ENCODE measurements at regions not wholly inside any gene's neighbourhood (a gene's known extent, or its start where the extent isn't known, plus 50 kb on each side); places are given as distances from the start of the nearest gene placed in this dataset.

GRCh38 chr18:1463981-1464380, 559.3 kb downstream of the ADCYAP1 start:
- intact Hi-C loops (cut with DNase I), result no loop called here
- 44 to 54% methylated on average over 4 of the region's 4 CpGs for WGBS, 2 donors

DNA sequence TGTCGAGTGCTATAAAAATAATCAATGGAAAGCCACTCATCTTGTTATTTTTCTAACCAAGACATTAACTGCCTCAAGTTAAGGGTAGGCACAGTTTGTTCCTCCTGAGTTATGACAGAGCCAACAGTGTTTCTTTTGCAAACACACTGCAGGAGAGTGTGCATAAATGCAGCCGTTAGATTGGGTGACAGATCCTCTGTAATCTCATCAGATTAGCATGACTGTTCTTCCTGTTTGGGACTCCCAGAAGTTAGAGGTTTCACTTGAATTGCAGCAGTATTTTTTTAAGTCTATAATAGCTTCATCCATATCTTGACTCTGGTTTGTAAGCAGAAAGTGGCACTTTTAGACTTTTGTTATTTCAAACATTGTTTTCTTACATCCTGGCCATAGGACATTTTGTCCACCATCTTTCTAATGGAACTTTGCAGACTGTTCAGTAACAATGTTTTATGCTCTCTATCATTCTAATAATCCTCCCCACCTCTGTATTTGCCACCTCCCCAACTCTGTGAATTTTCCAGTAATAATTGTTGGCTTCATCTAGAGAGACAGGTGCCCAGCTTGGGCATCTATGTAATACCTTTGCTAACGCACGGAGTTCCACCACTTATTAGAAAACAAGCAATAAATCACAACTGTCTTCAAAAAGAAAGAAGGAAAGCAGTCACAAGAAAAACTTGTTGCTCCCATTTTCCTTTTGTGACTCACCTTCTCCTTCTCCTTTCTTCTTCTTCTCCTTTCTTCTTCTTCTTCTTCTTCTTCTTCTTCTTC, 560.0 kb downstream of the ADCYAP1 start:
- intact Hi-C loops (cut with DNase I), result no loop called here
- DNase-seq, result no peak
- Histone ChIP-seq H3K4me3 (no peak overlapping the region), H3K36me3 (no peaks in the 10 kb centered on the region), H3K4me1 (no peaks in the 10 kb centered on the region), H3K27ac (no peak overlapping the region), H3K9me3 (no peaks in the 10 kb centered on the region), H3K27me3 (no peaks in the 10 kb centered on the region)
- TF ChIP-seq, protein P1, sequence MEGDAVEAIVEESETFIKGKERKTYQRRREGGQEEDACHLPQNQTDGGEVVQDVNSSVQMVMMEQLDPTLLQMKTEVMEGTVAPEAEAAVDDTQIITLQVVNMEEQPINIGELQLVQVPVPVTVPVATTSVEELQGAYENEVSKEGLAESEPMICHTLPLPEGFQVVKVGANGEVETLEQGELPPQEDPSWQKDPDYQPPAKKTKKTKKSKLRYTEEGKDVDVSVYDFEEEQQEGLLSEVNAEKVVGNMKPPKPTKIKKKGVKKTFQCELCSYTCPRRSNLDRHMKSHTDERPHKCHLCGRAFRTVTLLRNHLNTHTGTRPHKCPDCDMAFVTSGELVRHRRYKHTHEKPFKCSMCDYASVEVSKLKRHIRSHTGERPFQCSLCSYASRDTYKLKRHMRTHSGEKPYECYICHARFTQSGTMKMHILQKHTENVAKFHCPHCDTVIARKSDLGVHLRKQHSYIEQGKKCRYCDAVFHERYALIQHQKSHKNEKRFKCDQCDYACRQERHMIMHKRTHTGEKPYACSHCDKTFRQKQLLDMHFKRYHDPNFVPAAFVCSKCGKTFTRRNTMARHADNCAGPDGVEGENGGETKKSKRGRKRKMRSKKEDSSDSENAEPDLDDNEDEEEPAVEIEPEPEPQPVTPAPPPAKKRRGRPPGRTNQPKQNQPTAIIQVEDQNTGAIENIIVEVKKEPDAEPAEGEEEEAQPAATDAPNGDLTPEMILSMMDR (IDR thresholded peaks at IDR 0.05), result no peak
- TF ChIP-seq POLR2A (IDR thresholded peaks at IDR 0.05), result no peak
- 45 to 47% methylated on average over 4 of the region's 4 CpGs for WGBS, 2 donors

More at GRCh38 chr18:1463981-1464380, 559.3 kb downstream of the ADCYAP1 start:
- Histone ChIP-seq H3K36me3 (no peaks in the 10 kb centered on the region), H3K4me3 (no peak overlapping the region), H3K27ac (no peak overlapping the region), H3K4me1 (no peaks in the 10 kb centered on the region), H3K9me3 (no peaks in the 10 kb centered on the region), H3K27me3 (no peaks in the 10 kb centered on the region)
- DNase-seq, result no peak
- TF ChIP-seq, protein P1 (IDR thresholded peaks at IDR 0.05), result no peak
- TF ChIP-seq POLR2A (IDR thresholded peaks at IDR 0.05), result no peak

DNA sequence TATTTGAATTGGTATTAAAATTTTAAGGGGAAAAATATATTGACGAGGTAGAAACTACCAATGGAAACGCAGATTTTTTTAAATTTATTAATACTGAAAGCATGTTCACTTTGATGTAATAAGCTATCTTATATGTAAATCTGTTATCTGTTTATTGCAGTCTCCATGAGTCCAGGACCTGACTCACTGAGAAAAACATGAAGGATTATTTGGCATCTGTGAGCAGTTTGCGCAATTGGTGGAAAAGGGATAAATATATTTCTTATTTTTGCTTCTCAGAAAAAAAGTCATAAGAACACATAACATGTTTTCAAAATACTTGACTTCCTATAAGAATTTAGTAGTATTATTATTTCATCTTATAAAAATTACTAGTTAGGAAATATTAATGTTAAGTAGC, 561.4 kb downstream of the ADCYAP1 start:
- no peak for DNase-seq
- Histone ChIP-seq H3K4me3 (no peak overlapping the region), H3K9me3 (no peaks in the 10 kb centered on the region), H3K27me3 (no peaks in the 10 kb centered on the region), H3K4me1 (no peaks in the 10 kb centered on the region), H3K27ac (no peak overlapping the region), H3K36me3 (no peaks in the 10 kb centered on the region)
- TF ChIP-seq, protein P1 (IDR thresholded peaks at IDR 0.05), result no peak
- no peak for TF ChIP-seq POLR2A (IDR thresholded peaks at IDR 0.05)
- intact Hi-C loops (cut with DNase I), result no loop called here
- WGBS, 2 donors, result 88% methylated on average over 3 of the region's 3 CpGs

DNA sequence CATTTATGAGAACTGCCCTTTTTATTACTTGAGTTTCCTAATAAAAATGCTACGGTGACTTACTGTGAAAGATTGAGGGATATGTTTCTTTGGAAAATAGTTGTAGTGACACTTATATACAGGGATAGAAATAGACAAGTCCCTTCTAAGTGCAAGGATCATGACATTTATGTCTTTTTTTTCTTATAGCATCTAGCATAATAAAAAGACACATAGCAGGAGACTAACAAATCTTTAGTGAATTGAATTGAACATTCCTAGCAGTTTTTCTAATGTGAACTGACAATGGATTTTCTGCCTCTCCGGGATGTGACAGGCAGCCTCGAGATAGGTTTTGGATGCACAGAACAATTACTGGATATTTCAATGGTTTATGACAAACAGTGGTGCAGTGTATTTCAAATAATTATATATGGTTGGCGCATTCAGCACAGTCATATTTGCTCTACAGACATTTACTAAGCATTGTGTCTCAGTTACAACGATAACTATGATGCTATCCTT, 562.8 kb downstream of the ADCYAP1 start:
- WGBS, 2 donors, result 48 to 59% methylated on average over 5 of the region's 5 CpGs
- H3K4me3 ChIP-seq, result no peak overlapping the region
- H3K36me3 ChIP-seq, result no peaks in the 10 kb centered on the region
- H3K9me3 ChIP-seq, result no peaks in the 10 kb centered on the region
- no peak for DNase-seq
- no peaks in the 10 kb centered on the region for H3K4me1 ChIP-seq
- TF ChIP-seq POLR2A (IDR thresholded peaks at IDR 0.05), result no peak
- TF ChIP-seq, protein P1 (IDR thresholded peaks at IDR 0.05), result no peak
- no peaks in the 10 kb centered on the region for H3K27me3 ChIP-seq
- H3K27ac ChIP-seq, result no peak overlapping the region
- intact Hi-C loops (cut with DNase I), result no loop called here

- H3K4me1 ChIP-seq, result no peaks in the 10 kb centered on the region
- no peaks in the 10 kb centered on the region for H3K9me3 ChIP-seq
- H3K36me3 ChIP-seq, result no peaks in the 10 kb centered on the region
- H3K4me3 ChIP-seq, result no peak overlapping the region
- no peaks in the 10 kb centered on the region for H3K27me3 ChIP-seq
- DNase-seq, result no peak
- no peak overlapping the region for H3K27ac ChIP-seq
- TF ChIP-seq POLR2A (IDR thresholded peaks at IDR 0.05), result no peak
- TF ChIP-seq, protein P1 (IDR thresholded peaks at IDR 0.05), result no peak
- intact Hi-C loops (cut with DNase I), result no loop called here
- 64 to 82% methylated on average over 2 of the region's 2 CpGs for WGBS, 2 donors
Measured at GRCh38 chr18:1468550-1468949, 563.9 kb downstream of the ADCYAP1 start.

Data from esophagus squamous epithelium (tissue), 5 donors.